HL-60 (cell line): ENCODE measurements at regions not wholly inside any gene's neighbourhood (a gene's known extent, or its start where the extent isn't known, plus 50 kb on each side); places are given as distances from the start of the nearest gene placed in this dataset.

ENCODE experiments used
- GABPA ChIP-seq: IDR thresholded peaks from 2 replicates; pipeline ENCODE4 v1.6.1; 2012; ENCODE audit warnings: low read depth
- POLR2AphosphoS5 ChIP-seq: IDR thresholded peaks from 2 replicates; pipeline ENCODE4 v1.6.1; 2012; ENCODE audit warnings: low read depth
- SPI1 ChIP-seq: IDR thresholded peaks from 2 replicates; pipeline ENCODE4 v1.6.1; 2012; ENCODE audit warnings: low read depth, mild to moderate bottlenecking, borderline replicate concordance
- TF ChIP-seq, protein P1 (sequence below): IDR thresholded peaks from one replicate; pipeline ENCODE4 v1.5.1; 2011; ENCODE audit warnings: low read length, control low read depth, inconsistent platforms; ENCODE audit not compliant: insufficient read depth
- TF ChIP-seq, protein P2 (sequence below): IDR thresholded peaks from 2 replicates; pipeline ENCODE4 v1.6.1; 2012; ENCODE audit warnings: low read depth; ENCODE audit not compliant: insufficient replicate concordance

DNA sequence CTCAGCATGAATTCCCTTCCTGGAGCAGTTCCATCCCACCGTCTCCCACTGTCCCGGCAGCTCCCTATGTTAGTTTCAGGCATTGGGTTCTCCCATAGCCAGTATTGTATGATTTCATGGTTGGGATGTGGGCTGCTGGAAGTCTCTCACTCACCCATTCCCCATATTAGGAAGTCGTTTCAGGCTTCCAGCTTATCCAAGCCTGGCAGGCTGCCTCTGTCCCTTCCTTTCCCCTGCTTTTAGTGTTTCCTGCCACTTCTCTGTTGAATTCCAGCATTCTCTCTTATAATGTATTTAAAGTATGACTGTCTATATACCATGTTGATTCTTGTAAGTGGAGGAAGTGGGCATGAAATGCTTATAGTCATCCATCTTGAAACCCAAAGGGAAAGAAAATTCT, 309.7 kb upstream of the RBMS3 start:
- TF ChIP-seq, protein P1, sequence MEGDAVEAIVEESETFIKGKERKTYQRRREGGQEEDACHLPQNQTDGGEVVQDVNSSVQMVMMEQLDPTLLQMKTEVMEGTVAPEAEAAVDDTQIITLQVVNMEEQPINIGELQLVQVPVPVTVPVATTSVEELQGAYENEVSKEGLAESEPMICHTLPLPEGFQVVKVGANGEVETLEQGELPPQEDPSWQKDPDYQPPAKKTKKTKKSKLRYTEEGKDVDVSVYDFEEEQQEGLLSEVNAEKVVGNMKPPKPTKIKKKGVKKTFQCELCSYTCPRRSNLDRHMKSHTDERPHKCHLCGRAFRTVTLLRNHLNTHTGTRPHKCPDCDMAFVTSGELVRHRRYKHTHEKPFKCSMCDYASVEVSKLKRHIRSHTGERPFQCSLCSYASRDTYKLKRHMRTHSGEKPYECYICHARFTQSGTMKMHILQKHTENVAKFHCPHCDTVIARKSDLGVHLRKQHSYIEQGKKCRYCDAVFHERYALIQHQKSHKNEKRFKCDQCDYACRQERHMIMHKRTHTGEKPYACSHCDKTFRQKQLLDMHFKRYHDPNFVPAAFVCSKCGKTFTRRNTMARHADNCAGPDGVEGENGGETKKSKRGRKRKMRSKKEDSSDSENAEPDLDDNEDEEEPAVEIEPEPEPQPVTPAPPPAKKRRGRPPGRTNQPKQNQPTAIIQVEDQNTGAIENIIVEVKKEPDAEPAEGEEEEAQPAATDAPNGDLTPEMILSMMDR = no peak
- TF ChIP-seq, protein P2, sequence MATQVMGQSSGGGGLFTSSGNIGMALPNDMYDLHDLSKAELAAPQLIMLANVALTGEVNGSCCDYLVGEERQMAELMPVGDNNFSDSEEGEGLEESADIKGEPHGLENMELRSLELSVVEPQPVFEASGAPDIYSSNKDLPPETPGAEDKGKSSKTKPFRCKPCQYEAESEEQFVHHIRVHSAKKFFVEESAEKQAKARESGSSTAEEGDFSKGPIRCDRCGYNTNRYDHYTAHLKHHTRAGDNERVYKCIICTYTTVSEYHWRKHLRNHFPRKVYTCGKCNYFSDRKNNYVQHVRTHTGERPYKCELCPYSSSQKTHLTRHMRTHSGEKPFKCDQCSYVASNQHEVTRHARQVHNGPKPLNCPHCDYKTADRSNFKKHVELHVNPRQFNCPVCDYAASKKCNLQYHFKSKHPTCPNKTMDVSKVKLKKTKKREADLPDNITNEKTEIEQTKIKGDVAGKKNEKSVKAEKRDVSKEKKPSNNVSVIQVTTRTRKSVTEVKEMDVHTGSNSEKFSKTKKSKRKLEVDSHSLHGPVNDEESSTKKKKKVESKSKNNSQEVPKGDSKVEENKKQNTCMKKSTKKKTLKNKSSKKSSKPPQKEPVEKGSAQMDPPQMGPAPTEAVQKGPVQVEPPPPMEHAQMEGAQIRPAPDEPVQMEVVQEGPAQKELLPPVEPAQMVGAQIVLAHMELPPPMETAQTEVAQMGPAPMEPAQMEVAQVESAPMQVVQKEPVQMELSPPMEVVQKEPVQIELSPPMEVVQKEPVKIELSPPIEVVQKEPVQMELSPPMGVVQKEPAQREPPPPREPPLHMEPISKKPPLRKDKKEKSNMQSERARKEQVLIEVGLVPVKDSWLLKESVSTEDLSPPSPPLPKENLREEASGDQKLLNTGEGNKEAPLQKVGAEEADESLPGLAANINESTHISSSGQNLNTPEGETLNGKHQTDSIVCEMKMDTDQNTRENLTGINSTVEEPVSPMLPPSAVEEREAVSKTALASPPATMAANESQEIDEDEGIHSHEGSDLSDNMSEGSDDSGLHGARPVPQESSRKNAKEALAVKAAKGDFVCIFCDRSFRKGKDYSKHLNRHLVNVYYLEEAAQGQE = no peak
- TF ChIP-seq POLR2AphosphoS5 (no peak), GABPA (no peak), SPI1 (no peak)
